ENCODE measurements at regions not wholly inside any gene's neighbourhood (a gene's known extent, or its start where the extent isn't known, plus 50 kb on each side); places are given as distances from the start of the nearest gene placed in this dataset.

DNA sequence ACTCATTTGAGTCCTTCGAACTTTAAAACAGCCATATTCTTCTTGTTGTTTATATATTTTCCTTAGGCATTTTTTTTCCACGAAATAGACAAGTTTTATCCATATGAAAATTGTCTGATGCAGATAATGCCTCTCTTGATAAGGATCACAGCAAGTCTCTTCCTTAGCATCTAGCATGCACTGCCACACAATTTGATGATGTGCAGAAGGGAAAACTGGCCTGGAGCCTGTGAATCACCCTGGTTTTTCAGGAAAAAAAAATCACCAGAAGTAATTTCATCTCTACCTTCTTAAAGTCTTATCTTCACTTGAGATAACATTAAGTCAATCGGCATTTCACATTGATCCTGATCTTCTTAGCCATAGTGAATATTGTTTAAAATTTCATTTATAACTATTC, 199.8 kb downstream of the TENT5A start:
- no peak overlapping the region for H3K4ac ChIP-seq (replicated peaks; ENCODE audit: insufficient read length, low read depth, low read length)
- H2AFZ ChIP-seq (ENCODE audit: low read length) = no peak overlapping the region
- no peak overlapping the region for H3K14ac ChIP-seq (ENCODE audit: insufficient read length)
- H3K79me2 ChIP-seq (ENCODE audit: control insufficient read depth in 1 of 2, insufficient read depth in 2 of 2, low read length in 2 of 2) = no peaks in the 10 kb centered on the region
- H2BK120ac ChIP-seq (replicated peaks; ENCODE audit: low read depth, low read length) = no peak overlapping the region
- no peaks in the 10 kb centered on the region for H3K9me3 ChIP-seq (ENCODE audit: insufficient read depth in 2 of 2, low read depth in 1 of 2, low read length in 1 of 2)
- H2BK12ac ChIP-seq (ENCODE audit: low read depth, low read length) = no peak overlapping the region
- CTCF ChIA-PET (ENCODE audit: partially characterized antibody) = interaction anchor here (0.5 kb wide), 1 partner anchor 10 kb away, joined by 3 read pairs; no protein-coding TSS in a partner anchor
- no peak overlapping the region for H3K9ac ChIP-seq (replicated peaks in 1 of 4; ENCODE audit: extremely low read depth in 1 of 4, low read depth in 3 of 4, low read length in 3 of 4)
- 98% methylated on average over 3 of the region's 3 CpGs; no CpG with 5 or more reads in 1 of the 2 experiments for WGBS, 2 experiments (ENCODE audit: extremely low coverage in 1 of 2, insufficient coverage in 1 of 2, insufficient read length in 1 of 2, insufficient replicate concordance in 2 of 2, low coverage in 1 of 2, low lambda C conversion rate in 2 of 2, missing lambda C conversion rate in 1 of 2)
- no peak overlapping the region for H3K18ac ChIP-seq (ENCODE audit: extremely low read depth, low read length)
- no peak for FAIRE-seq
- no peak overlapping the region for H3K23ac ChIP-seq (ENCODE audit: insufficient read length)
- H4K5ac ChIP-seq (ENCODE audit: insufficient read length, low read depth, low read length) = no peak overlapping the region
- no peak for DNase-seq (ENCODE audit: low read depth in 1 of 2, low spot score in 2 of 2)
- no peak overlapping the region for H2AK5ac ChIP-seq (ENCODE audit: low read depth, low read length)
- TF ChIP-seq YY1 (IDR thresholded peaks at IDR 0.05; ENCODE audit: low read depth, low read length) = no peak
- H3K27me3 ChIP-seq (replicated peaks in 1 of 4; ENCODE audit: control insufficient read depth in 3 of 4, extremely low read depth in 1 of 4, insufficient read depth in 3 of 4, low read length in 3 of 4) = no peaks in the 10 kb centered on the region
- no peaks in the 10 kb centered on the region for H4K20me1 ChIP-seq (replicated peaks in 1 of 2; ENCODE audit: control insufficient read depth in 1 of 2, insufficient read depth in 2 of 2, low read length in 2 of 2)
- H4K91ac ChIP-seq (replicated peaks; ENCODE audit: insufficient read length, low read length) = no peak overlapping the region
- no peaks in the 10 kb centered on the region for H3K79me1 ChIP-seq (ENCODE audit: low read depth, low read length)
- H3K4me3 ChIP-seq (ENCODE audit: extremely low read depth in 1 of 4, insufficient read depth in 2 of 4, low read depth in 3 of 4, low read length in 4 of 4) = no peak overlapping the region
- no peaks in the 10 kb centered on the region for H3K36me3 ChIP-seq (ENCODE audit: control insufficient read depth in 2 of 4, insufficient read depth in 4 of 4, low read length in 3 of 4)
- no peaks in the 10 kb centered on the region for H3K4me1 ChIP-seq (replicated peaks in 1 of 4; ENCODE audit: control insufficient read depth in 3 of 4, insufficient read depth in 4 of 4, low read length in 3 of 4)
- H3K4me2 ChIP-seq (ENCODE audit: insufficient read depth in 1 of 2, low read depth in 2 of 2, low read length in 2 of 2) = no peak overlapping the region
- H2BK15ac ChIP-seq (ENCODE audit: low read length) = no peak overlapping the region
- H4K8ac ChIP-seq (ENCODE audit: extremely low read depth, insufficient read depth, low read length) = no peak overlapping the region
- no peaks in the 10 kb centered on the region for H3K23me2 ChIP-seq (ENCODE audit: low read depth, low read length)
- POLR2A ChIA-PET (ENCODE audit: partially characterized antibody) = no interaction called here
- H3K27ac ChIP-seq (ENCODE audit: low read depth, low read length) = no peak overlapping the region
- H3K56ac ChIP-seq (replicated peaks; ENCODE audit: insufficient read length, low read depth, low read length) = no peak overlapping the region
- H2BK20ac ChIP-seq (ENCODE audit: low read length) = no peak overlapping the region
- H2BK5ac ChIP-seq (ENCODE audit: low read depth, low read length) = no peak overlapping the region

All from H1 (cell line).